Fibroblast of skin of right quadriceps (primary cell): ENCODE measurements at regions not wholly inside any gene's neighbourhood (a gene's known extent, or its start where the extent isn't known, plus 50 kb on each side); places are given as distances from the start of the nearest gene placed in this dataset.
"Not testable (repeated sequence)": the region's sequence is repeated elsewhere in the genome, so short reads cannot be mapped to it uniquely, and the experiment has no call there.

Experiments
- DNase-seq: peaks from one replicate; pipeline ENCODE4 v3.0.0-alpha.2; 2013

- DNase-seq: no peak
Measured at GRCh38 chr16:61150351-61150750, 885.9 kb downstream of the CDH8 start.

DNA sequence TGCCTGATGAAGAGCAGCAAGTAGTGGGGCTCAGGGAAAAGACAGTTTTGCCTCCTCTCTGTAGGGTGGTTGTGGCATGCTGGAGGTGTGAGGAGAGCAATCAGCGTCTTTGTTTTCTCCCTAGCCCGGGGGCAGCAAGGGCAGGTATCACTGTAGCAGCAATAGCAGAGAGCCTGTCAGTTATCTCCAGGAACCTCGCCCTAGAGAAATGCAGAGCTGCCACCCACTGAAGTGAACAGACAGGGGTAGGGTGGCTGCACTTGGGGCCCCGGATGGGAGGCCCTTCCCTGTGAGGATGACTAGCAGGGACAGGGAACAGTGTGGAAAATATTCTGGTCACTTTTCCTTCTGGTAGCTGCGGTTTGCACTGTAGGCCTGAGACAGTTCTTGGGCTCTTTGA, 886.5 kb downstream of the CDH8 start:
- no peak for DNase-seq

- DNase-seq: no peak
Measured at GRCh38 chr16:61148930-61149329, 887.3 kb downstream of the CDH8 start.

- DNase-seq: no peak
Measured at GRCh38 chr16:61146429-61146828, 889.8 kb downstream of the CDH8 start.

- no peak for DNase-seq
Measured at GRCh38 chr16:61131447-61131846, 904.8 kb downstream of the CDH8 start.

- DNase-seq: no peak
Measured at GRCh38 chr16:61128545-61129323, 907.5 kb downstream of the CDH8 start.

DNA sequence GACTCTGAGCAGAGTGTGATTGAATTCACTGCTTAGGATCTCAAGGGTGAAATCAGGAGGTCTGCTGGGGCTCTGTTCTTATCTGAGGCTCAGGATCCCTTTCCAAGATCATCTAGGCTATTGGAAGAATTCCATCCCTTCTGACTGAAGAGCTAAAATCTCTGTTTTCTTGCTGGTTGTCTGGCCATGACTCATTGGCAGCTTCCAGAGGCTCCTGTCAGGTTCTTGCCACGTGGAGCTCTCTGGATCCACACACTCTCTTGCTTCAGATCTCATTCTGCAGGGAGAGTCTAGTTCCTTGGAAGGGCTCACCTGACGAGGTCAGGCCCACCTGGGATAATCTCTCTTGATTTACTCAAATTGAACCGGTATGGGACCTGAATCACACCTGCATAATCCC, 930.7 kb downstream of the CDH8 start:
- no peak for DNase-seq

GRCh38 chr16:61098505-61098904, 937.7 kb downstream of the CDH8 start:
- DNase-seq: no peak

DNA sequence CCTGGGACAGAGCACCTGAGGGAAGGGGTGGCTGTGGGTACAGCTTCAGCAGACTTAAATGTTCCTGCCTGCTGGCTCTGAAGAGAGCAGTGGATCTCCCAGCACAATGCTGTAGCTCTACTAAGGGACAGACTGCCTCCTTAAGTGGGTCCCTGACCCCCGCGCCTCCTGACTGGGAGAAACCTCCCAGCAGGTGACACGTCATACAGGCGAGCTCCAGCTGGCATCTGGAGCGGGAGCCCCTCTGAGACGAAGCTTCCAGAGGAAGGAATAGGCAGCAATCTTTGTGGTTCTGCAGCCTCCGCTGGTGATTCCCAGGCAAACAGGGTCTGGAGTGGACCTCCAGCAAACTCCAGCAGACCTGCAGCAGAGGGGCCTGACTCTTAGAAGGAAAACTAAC, 944.9 kb downstream of the CDH8 start:
- not testable (repeated sequence) for DNase-seq

DNA sequence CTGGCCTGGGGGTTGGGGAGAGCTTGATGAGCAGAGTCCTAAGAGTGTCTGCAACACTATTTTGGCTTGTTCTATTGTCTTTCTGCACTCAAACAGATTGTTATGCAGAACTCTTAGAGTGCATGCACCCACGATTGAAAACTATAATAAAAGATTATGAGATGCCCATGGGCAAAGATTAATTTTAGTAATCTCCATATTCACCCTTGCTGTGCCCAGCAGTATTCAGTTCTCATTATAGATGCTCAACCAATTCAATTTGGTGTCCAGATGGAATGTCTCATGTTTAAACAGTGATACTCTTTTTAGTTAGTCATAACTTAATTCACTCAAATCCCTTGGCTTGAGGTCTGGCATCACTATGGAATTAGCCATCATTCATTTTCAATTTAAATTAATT, 952.5 kb downstream of the CDH8 start:
- DNase-seq: no peak

- no peak for DNase-seq
Measured at GRCh38 chr16:61074324-61074723, 961.9 kb downstream of the CDH8 start.

DNA sequence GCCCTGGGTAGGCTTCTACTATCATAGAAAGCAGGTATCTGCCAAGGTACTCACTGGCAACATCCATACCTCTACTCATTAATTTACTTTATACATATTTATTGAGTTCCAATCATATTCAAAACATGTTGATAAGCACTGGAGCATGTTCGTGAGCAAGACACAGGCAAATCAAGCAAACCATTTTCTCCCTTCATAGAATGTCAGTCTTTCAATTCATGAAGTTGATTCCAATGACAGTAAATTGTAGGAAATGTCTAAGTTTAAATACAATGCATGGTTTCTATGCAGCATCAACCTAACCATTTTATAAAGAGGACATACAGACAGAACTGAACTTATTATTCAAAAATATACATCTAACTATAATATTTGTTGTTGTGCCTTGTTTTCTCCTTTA, 978.6 kb downstream of the CDH8 start:
- DNase-seq: no peak

GRCh38 chr16:61050547-61050946, 985.7 kb downstream of the CDH8 start:
- no peak for DNase-seq

DNA sequence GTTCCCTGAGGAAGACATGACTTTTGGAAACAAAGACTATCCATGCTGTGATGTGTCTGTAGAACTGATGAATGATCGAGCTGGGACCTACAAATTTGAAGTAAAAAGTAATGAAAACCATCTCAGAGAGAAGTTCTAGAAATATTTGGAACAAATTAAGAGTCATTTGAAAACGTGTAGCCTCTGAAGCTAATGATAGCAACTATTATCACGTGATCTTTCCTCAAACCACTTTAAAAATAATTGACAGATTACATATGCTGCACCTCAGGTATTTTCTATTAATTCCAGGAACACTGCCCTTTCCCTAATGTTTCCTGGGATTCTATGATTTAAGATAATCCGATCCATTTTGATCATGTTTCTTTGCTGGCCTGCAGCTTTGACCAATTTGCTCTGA, 990.3 kb downstream of the CDH8 start:
- DNase-seq: no peak

DNA sequence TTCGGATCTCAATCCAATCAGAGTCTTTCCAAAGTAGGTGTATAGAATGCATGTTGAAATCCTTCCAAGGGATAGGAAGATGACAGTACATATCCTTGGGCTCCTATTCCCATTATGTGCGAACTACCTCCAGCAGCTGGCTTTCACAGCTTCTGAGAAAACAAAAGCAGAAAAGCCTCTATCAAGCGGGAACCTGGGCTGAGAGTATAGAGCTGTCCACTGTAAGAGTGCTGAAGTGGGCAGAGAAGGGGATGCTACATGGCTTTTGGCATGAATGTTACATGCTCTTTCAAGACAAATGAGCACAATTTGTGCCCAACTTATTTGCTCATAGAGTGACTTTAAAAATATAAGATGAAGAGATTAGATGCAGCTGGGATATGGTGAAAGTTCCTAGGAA, 993.5 kb downstream of the CDH8 start:
- DNase-seq: no peak

DNA sequence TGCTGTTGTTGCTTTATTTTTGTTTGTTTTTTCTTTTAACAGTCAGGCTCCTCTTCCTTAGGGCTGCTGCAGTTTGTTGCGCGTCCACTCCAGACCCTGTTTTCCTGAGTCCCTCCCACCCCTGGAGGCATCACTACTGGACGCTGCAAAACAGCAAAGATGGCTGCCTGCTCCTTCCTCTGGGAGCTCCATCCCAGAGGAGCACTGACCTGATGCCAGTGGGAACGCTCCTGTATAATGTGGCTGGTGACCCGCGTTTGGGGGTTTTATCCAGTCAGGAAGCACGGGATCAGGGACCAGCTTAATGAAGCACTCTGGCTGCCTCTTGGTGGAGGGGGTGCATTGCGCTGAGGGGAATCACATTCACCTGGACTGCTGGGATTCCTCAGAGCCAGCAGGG, 1005.6 kb downstream of the CDH8 start:
- no peak for DNase-seq

GRCh38 chr16:61024180-61024900, 1011.9 kb downstream of the CDH8 start:
- DNase-seq: no peak

DNA sequence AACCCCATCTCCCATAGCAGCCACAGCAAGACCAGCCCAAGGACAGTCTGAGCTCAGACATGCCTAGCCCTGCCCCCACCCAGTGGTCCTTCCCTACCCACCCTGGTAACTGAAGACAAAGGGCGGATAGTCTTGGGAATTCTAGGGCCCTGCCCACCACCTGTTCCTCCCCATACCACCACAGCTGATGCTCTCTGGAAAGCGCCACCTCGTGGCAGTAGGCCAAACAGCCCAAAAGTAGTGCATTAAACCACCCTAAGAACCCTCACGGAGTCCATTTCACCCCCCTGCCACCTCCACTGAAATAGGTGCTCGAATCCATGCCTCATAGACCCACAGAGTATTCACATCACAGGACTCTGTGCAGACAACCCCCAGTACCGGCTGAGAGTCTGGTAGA, 1021.4 kb downstream of the CDH8 start:
- DNase-seq: no peak

GRCh38 chr16:61007694-61008093, 1028.5 kb downstream of the CDH8 start:
- DNase-seq: no peak

DNA sequence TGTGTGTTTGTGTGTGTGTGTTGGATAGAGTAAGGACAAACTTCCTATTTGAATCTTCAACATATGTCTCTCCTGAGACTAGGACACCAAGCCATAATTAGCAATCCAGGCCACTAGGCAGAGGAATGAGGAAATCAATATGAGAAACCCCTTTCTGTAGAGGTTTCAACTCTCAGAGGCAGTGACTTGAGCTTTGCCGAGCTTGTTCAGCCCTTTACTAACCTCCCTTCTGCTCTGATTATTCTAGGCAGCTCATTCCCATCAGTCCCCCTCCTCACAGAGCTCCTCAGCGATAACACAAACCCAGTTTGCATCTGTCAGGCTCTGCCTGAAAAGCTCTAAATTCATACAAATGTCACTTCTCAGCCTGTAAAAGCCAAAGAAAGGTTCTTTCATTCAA, 1030.3 kb downstream of the CDH8 start:
- DNase-seq: no peak

DNA sequence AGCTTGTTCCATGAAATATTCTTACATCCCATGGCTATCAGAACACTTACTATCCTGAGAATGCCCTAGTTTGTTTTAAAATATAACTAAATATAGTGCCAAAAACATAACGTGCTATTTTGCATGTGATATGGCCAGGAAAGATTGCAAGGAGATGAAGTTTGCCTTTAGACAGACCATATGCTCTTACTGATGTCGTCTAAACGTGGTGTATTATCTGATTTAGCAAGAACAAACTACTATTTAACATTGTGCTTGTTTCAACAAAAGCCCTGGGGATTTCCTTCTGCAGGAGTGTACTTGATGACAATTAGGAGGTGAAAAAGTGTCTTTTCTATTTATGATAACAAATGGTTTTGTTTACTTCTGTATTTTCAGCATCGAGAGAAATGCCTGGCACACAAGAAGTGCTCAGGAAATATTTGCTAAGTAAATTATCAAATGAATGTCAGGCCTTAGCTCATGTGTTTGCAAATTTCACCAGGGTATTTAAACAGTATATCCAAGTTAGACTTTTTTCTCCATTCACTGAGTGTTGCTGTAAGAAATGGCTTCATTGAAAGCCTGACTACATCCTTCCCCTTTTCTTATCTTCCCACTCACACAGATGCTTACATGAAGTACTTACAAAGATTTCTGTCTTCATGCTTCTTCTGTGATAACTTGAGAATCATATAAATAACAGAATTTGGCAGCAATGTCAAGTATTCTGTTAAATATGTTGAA, 1033.6 kb downstream of the CDH8 start:
- no peak for DNase-seq

DNA sequence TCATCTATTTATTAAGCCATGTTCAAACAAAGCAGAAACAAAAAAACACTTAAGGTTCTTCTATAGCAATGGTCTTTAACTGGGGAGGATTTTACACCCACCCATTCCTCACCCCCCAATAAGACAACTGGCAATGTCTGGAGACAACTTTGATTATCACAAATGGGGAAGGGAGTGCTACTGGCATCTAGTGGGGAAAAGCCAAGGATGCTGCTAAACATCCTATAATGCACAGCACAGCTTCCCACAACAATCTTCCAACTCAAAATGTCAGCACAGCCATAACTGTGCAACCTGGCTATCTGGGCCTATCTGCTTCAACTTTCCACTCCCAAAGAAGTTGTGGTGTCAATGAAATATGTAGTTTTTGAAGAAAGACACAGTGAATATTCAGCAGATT, 1044.4 kb downstream of the CDH8 start:
- no peak for DNase-seq

DNA sequence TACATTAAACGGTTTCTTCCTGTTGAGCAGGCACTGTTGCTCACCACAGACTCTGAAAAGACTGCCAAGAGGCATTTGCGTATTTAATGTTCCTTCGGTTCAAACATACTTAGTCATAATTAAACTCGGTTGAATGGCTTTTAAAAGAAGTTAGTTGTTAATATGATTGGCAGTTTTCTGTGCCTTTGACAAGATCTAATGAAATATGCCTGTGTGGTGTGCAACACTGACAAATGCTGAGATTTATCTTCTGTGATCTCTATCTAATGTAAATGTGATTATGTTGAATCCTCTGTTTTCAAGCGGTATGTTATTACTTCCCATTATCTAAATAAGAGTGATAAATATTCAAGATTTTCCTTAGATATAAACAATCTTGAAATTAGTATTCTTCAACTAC, 1046.6 kb downstream of the CDH8 start:
- no peak for DNase-seq

- DNase-seq: no peak
Measured at GRCh38 chr16:60979119-60979518, 1057.1 kb downstream of the CDH8 start.
